Gastroesophageal sphincter (tissue), 3 donors: ENCODE measurements at regions not wholly inside any gene's neighbourhood (a gene's known extent, or its start where the extent isn't known, plus 50 kb on each side); places are given as distances from the start of the nearest gene placed in this dataset.

ENCODE experiments used
- POLR2AphosphoS5 ChIP-seq: sonication (generic); formaldehyde crosslinking; IDR thresholded peaks from one replicate; pipeline ENCODE4 v1.6.1; 2017; ENCODE audit warnings: antibody characterized with exemption
- TF ChIP-seq, protein P1 (sequence below), 4 experiments: fragments of 200-600 bp in 2 of 4; fragments of 450-650 bp in 2 of 4; sonication (generic) in 1 of 4; IDR thresholded peaks; one replicate each; pipeline ENCODE4 v1.5.1; 2017 to 2019; ENCODE audit warnings: antibody characterized with exemption in 4 of 4, mild to moderate bottlenecking in 2 of 4, moderate library complexity in 2 of 4

DNA sequence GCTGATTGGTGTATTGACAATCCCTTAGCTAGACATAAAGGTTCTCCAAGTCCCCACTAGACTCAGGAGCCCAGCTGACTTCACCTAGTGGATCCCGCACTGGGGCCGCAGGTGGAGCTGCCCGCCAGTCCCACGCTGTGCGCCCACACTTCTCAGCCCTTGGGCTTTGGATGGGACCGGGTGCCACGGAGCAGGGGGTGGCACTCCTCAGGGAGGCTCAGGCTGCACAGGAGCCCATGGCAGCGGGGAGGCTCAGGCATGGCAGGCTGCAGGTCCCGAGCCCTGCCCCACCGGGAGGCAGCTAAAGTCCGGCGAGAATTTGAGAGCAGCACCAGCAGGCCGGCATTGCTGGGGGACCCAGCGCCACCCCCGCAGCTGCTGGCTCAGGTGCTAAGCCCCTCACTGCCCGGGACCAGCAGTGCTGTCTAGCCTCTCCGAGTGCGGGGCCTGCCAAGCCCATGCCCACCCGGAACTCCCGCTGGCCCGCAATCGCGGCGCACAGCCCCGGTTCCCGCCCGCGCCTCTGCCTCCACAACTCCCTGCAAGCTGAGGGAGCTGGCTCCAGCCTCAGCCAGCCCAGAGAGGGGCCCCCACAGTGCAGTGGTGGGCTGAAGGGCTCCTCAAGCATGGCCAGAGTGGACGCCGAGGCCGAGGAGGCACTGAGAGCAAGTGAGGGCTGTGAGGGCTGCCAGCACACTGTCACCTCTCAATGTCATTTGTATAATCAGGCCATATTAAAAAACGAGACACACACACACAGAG lies 437.2 kb downstream of the CSNK1G3 start:
- TF ChIP-seq, protein P1, sequence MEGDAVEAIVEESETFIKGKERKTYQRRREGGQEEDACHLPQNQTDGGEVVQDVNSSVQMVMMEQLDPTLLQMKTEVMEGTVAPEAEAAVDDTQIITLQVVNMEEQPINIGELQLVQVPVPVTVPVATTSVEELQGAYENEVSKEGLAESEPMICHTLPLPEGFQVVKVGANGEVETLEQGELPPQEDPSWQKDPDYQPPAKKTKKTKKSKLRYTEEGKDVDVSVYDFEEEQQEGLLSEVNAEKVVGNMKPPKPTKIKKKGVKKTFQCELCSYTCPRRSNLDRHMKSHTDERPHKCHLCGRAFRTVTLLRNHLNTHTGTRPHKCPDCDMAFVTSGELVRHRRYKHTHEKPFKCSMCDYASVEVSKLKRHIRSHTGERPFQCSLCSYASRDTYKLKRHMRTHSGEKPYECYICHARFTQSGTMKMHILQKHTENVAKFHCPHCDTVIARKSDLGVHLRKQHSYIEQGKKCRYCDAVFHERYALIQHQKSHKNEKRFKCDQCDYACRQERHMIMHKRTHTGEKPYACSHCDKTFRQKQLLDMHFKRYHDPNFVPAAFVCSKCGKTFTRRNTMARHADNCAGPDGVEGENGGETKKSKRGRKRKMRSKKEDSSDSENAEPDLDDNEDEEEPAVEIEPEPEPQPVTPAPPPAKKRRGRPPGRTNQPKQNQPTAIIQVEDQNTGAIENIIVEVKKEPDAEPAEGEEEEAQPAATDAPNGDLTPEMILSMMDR (IDR thresholded peaks at IDR 0.05), result no peak
- no peak for TF ChIP-seq POLR2AphosphoS5
